Tibial artery (tissue), 4 donors: ENCODE measurements at regions not wholly inside any gene's neighbourhood (a gene's known extent, or its start where the extent isn't known, plus 50 kb on each side); places are given as distances from the start of the nearest gene placed in this dataset.
A peak's percentile ranks its signal among the peaks of the same experiment; 100 is the strongest.

Experiments used
- DNase-seq, 2 donors: peaks; one replicate each; pipeline ENCODE4 v3.0.0-alpha.2; 2019
- H3K27ac ChIP-seq, 2 donors: fragments of 200-600 bp; sonication (generic) in 1 of 2; 1 replicate in 1 of 2; 2 replicates in 1 of 2; pipeline ENCODE4 v1.5.1; 2018 to 2019; ENCODE audit warnings: mild to moderate bottlenecking in 1 of 2
- H3K27me3 ChIP-seq, 2 donors: fragments of 200-600 bp; sonication (generic) in 1 of 2; one replicate each; pipeline versions ENCODE4 v1.5.1 to v1.6.0; 2016 to 2019
- H3K36me3 ChIP-seq, 3 donors: fragments of 200-600 bp; sonication (generic) in 2 of 3; one replicate each; pipeline ENCODE4 v1.5.1; 2016 to 2019; ENCODE audit warnings: mild to moderate bottlenecking in 2 of 3
- H3K4me1 ChIP-seq, 4 donors: fragments of 200-600 bp; sonication (generic) in 2 of 4; 1 replicate in 3 of 4; 2 replicates in 1 of 4; pipeline ENCODE4 v1.5.1; 2016 to 2019
- H3K4me3 ChIP-seq, 2 donors: fragments of 200-600 bp; sonication (generic) in 1 of 2; 1 replicate in 1 of 2; 2 replicates in 1 of 2; pipeline ENCODE4 v1.5.1; 2018 to 2019; ENCODE audit warnings: mild to moderate bottlenecking in 2 of 2
- H3K9me3 ChIP-seq, 3 donors: fragments of 200-600 bp; sonication (generic) in 1 of 3; one replicate each; pipeline ENCODE4 v1.5.1; 2016 to 2019
- CTCF ChIP-seq, 2 experiments: fragments of 200-600 bp in 1 of 2; fragments of 450-650 bp in 1 of 2; IDR thresholded peaks; one replicate each; pipeline ENCODE4 v1.5.1; 2017 to 2019; ENCODE audit warnings: antibody characterized with exemption in 2 of 2, mild to moderate bottlenecking in 1 of 2, moderate library complexity in 1 of 2
- intact Hi-C: fragments of 100-400 bp; cut with DNase I; formaldehyde crosslinking; loops from one replicate; pipeline ENCODE4 v1.15.0; 2023; ENCODE audit warnings: low total_unique reads

- Histone ChIP-seq H3K27me3 (no peaks in the 10 kb centered on the region), H3K4me3 (no peak overlapping the region), H3K36me3 (no peaks in the 10 kb centered on the region), H3K9me3 (no peaks in the 10 kb centered on the region), H3K27ac (no peak overlapping the region), H3K4me1 (peaks cover 0 to 3% (median 0%) of the 10 kb centered on the region in 4 donors)
- DNase-seq, result no peak
- TF ChIP-seq CTCF (IDR thresholded peaks at IDR 0.05), result no peak
- intact Hi-C loops, result no loop called here
Observed at GRCh38 chr2:215870986-215871385, 142.4 kb downstream of the MREG start.

GRCh38 chr2:215870088-215870490, 143.3 kb downstream of the MREG start:
- no peak overlapping the region for H3K27ac ChIP-seq
- TF ChIP-seq CTCF (IDR thresholded peaks at IDR 0.05), result no peak
- H3K9me3 ChIP-seq, result no peaks in the 10 kb centered on the region
- peaks cover 0 to 3% (median 0%) of the 10 kb centered on the region in 4 donors for H3K4me1 ChIP-seq
- H3K36me3 ChIP-seq, result no peaks in the 10 kb centered on the region
- peak in 1 of 2 donors; percentile 40 for DNase-seq
- H3K27me3 ChIP-seq, result no peaks in the 10 kb centered on the region
- intact Hi-C loops, result no loop called here
- no peak overlapping the region for H3K4me3 ChIP-seq

DNA sequence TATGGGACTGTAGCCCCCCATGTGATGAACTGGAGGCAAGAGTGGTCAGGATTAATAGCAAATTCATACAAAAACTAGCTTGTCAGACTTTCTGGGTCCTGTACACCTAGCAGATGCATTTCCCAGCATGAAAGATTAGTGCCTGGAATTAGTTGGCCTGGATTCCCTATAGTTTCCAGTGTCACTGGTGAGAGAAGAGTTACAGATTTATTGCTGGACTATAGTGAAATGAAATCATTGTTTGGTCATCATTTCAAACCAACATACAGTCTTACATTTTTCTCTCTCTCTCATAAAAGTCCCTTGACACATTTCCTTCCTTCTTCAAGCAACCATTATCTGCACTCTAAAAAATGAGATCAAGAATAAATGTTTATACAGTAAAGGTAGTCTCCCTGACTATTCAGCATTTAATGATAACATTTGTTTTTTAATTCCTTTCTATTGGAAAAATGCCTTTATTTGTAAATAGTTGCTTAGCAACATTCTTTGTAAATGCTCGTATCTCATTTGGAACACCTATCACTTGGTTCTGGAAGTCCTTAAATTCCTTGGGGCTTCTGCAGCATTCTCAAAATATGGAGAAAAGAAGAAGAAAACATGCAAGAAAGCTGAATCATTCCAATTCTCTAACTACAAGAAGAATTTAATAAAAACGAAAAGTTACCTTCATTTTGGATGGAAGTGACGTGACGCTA, 144.4 kb downstream of the MREG start:
- no peak for TF ChIP-seq CTCF (IDR thresholded peaks at IDR 0.05)
- Histone ChIP-seq H3K36me3 (no peaks in the 10 kb centered on the region), H3K4me1 (peaks cover 0 to 3% (median 0%) of the 10 kb centered on the region in 4 donors), H3K27ac (no peak overlapping the region), H3K4me3 (no peak overlapping the region), H3K9me3 (no peaks in the 10 kb centered on the region), H3K27me3 (no peaks in the 10 kb centered on the region)
- DNase-seq, result no peak
- intact Hi-C loops, result no loop called here

GRCh38 chr2:215866606-215867005, 146.7 kb downstream of the MREG start:
- Histone ChIP-seq H3K36me3 (no peaks in the 10 kb centered on the region), H3K27ac (no peak overlapping the region), H3K27me3 (no peaks in the 10 kb centered on the region), H3K4me1 (peaks cover 0 to 3% (median 0%) of the 10 kb centered on the region in 4 donors), H3K9me3 (no peaks in the 10 kb centered on the region), H3K4me3 (no peak overlapping the region)
- DNase-seq, result no peak
- intact Hi-C loops, result no loop called here
- no peak for TF ChIP-seq CTCF (IDR thresholded peaks at IDR 0.05)

DNA sequence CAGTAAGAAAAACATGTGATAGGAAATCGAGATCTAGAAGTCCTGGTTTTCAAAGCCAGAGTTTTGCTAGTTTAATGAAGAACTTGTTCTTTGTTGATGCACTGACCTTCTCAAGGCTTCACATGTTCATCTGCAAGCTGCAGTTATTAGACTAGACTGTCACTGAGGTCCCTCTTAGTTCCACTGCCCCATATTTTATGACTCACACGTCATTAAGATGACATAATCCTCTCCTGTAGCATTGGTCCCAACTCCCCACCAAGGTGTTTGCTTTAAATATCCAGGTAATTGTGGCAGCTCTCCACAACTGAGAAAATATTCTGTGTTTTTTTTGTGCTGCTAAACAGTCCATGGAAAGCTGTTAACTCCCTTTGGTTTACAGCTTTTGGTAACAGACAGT, 149.7 kb downstream of the MREG start:
- DNase-seq, result no peak
- intact Hi-C loops, result no loop called here
- no peaks in the 10 kb centered on the region for H3K27me3 ChIP-seq
- no peaks in the 10 kb centered on the region for H3K36me3 ChIP-seq
- peaks cover 0 to 3% (median 0%) of the 10 kb centered on the region in 4 donors for H3K4me1 ChIP-seq
- TF ChIP-seq CTCF (IDR thresholded peaks at IDR 0.05), result no peak
- no peak overlapping the region for H3K4me3 ChIP-seq
- no peak overlapping the region for H3K27ac ChIP-seq
- no peaks in the 10 kb centered on the region for H3K9me3 ChIP-seq
